Prostate gland (tissue), 2 donors: ENCODE measurements at regions not wholly inside any gene's neighbourhood (a gene's known extent, or its start where the extent isn't known, plus 50 kb on each side); places are given as distances from the start of the nearest gene placed in this dataset.

Experiments used
- POLR2A ChIP-seq: fragments of 450-650 bp; IDR thresholded peaks from one replicate; pipeline ENCODE4 v1.6.1; 2016; ENCODE audit warnings: antibody characterized with exemption, mild to moderate bottlenecking
- POLR2AphosphoS5 ChIP-seq: sonication (generic); formaldehyde crosslinking; IDR thresholded peaks from one replicate; pipeline ENCODE4 v1.6.1; 2017; ENCODE audit warnings: antibody characterized with exemption
- TF ChIP-seq, protein P1 (sequence below), 4 experiments: fragments of 200-600 bp in 2 of 4; fragments of 450-650 bp in 2 of 4; sonication (generic) in 2 of 4; IDR thresholded peaks; 1 replicate in 3 of 4; 2 replicates in 1 of 4; pipeline ENCODE4 v1.5.1; 2016 to 2019; ENCODE audit warnings: antibody characterized with exemption in 4 of 4, mild to moderate bottlenecking in 2 of 4, moderate library complexity in 2 of 4

DNA sequence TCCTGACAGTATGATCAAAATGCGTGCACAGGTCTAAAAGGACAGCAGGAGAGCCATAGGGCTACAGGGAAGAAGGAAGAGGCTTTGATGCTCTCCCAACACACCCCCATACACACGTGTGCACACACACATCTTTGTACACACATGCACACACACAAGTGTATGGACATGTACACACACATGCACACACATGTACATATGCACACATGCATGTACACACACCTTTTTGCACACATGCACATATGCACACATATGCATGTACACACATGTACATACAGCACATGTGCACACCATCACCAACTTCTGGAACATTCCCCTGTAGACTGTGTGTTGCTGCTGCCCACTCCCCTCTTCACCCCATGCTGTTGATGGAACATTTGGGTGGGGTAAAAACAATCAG, 255.6 kb upstream of the CTBP2 start:
- TF ChIP-seq, protein P1, sequence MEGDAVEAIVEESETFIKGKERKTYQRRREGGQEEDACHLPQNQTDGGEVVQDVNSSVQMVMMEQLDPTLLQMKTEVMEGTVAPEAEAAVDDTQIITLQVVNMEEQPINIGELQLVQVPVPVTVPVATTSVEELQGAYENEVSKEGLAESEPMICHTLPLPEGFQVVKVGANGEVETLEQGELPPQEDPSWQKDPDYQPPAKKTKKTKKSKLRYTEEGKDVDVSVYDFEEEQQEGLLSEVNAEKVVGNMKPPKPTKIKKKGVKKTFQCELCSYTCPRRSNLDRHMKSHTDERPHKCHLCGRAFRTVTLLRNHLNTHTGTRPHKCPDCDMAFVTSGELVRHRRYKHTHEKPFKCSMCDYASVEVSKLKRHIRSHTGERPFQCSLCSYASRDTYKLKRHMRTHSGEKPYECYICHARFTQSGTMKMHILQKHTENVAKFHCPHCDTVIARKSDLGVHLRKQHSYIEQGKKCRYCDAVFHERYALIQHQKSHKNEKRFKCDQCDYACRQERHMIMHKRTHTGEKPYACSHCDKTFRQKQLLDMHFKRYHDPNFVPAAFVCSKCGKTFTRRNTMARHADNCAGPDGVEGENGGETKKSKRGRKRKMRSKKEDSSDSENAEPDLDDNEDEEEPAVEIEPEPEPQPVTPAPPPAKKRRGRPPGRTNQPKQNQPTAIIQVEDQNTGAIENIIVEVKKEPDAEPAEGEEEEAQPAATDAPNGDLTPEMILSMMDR (IDR thresholded peaks at IDR 0.05) = no peak
- no peak for TF ChIP-seq POLR2AphosphoS5
- no peak for TF ChIP-seq POLR2A
